ENCODE measurements at regions not wholly inside any gene's neighbourhood (a gene's known extent, or its start where the extent isn't known, plus 50 kb on each side); places are given as distances from the start of the nearest gene placed in this dataset.

- no peak for DNase-seq
Measured at GRCh38 chr9:89721971-89722530, 117.2 kb downstream of the GADD45G start.

GRCh38 chr9:89722712-89723111 lies 117.9 kb downstream of the GADD45G start:
- DNase-seq, result no peak

GRCh38 chr9:89723469-89724100 lies 118.8 kb downstream of the GADD45G start:
- no peak for DNase-seq

- no peak for DNase-seq
Measured at GRCh38 chr9:89724659-89725058, 119.8 kb downstream of the GADD45G start.

GRCh38 chr9:89725271-89725670 lies 120.5 kb downstream of the GADD45G start:
- DNase-seq, result no peak

- DNase-seq, result no peak
Measured at GRCh38 chr9:89729954-89730530, 125.2 kb downstream of the GADD45G start.

- no peak for DNase-seq
Measured at GRCh38 chr9:89730715-89731114, 125.9 kb downstream of the GADD45G start.

GRCh38 chr9:89731262-89732182 lies 126.7 kb downstream of the GADD45G start:
- DNase-seq, result no peak

- DNase-seq, result no peak
Measured at GRCh38 chr9:89732295-89732938, 127.6 kb downstream of the GADD45G start.

- DNase-seq, result no peak
Measured at GRCh38 chr9:89732939-89733324, 128.1 kb downstream of the GADD45G start.

- no peak for DNase-seq
Measured at GRCh38 chr9:89734600-89735041, 129.8 kb downstream of the GADD45G start.

- no peak for DNase-seq
Measured at GRCh38 chr9:89738137-89738932, 133.5 kb downstream of the GADD45G start.

- DNase-seq, result no peak
Measured at GRCh38 chr9:89739511-89739910, 134.7 kb downstream of the GADD45G start.

GRCh38 chr9:89739916-89740315 lies 135.1 kb downstream of the GADD45G start:
- DNase-seq, result no peak

GRCh38 chr9:89740722-89741121 lies 135.9 kb downstream of the GADD45G start:
- no peak for DNase-seq

GRCh38 chr9:89742660-89743059 lies 137.8 kb downstream of the GADD45G start:
- no peak for DNase-seq

- DNase-seq, result no peak
Measured at GRCh38 chr9:89743216-89743572, 138.4 kb downstream of the GADD45G start.

- DNase-seq, result no peak
Measured at GRCh38 chr9:89743573-89744254, 138.9 kb downstream of the GADD45G start.

GRCh38 chr9:89744255-89744648 lies 139.4 kb downstream of the GADD45G start:
- DNase-seq, result no peak

GRCh38 chr9:89744730-89745129 lies 139.9 kb downstream of the GADD45G start:
- no peak for DNase-seq

All from hypothalamus (tissue), 51 donors.